Stimulated activated CD4-positive, alpha-beta T cell treated with anti-CD3 and anti-CD28 coated beads, Interleukin-2, amount 100 ng/mL, for 24 hours (primary cell): ENCODE measurements at regions not wholly inside any gene's neighbourhood (a gene's known extent, or its start where the extent isn't known, plus 50 kb on each side); places are given as distances from the start of the nearest gene placed in this dataset.
"Not testable (repeated sequence)": the region's sequence is repeated elsewhere in the genome, so short reads cannot be mapped to it uniquely, and the experiment has no call there.

Experiments
- DNase-seq, 2 donors: peaks; one replicate each; pipeline ENCODE4 v3.0.0-alpha.2; 2020

GRCh38 chr11:71331631-71332030 lies 79.3 kb upstream of the SHANK2 start:
- no peak for DNase-seq

GRCh38 chr11:71330996-71331395 lies 78.6 kb upstream of the SHANK2 start:
- no peak for DNase-seq

GRCh38 chr11:71330349-71330748 lies 78.0 kb upstream of the SHANK2 start:
- DNase-seq, result no peak

GRCh38 chr11:71329786-71330185 lies 77.4 kb upstream of the SHANK2 start:
- no peak for DNase-seq

GRCh38 chr11:71329165-71329510 lies 76.8 kb upstream of the SHANK2 start:
- DNase-seq, result no peak

- no peak for DNase-seq
Measured at GRCh38 chr11:71327156-71328085, 75.0 kb upstream of the SHANK2 start.

GRCh38 chr11:71326328-71326940 lies 74.1 kb upstream of the SHANK2 start:
- DNase-seq, result no peak

- no peak for DNase-seq
Measured at GRCh38 chr11:71325418-71326327, 73.3 kb upstream of the SHANK2 start.

- DNase-seq, result no peak
Measured at GRCh38 chr11:71324788-71325417, 72.5 kb upstream of the SHANK2 start.

- no peak for DNase-seq
Measured at GRCh38 chr11:71323876-71324526, 71.6 kb upstream of the SHANK2 start.

- no peak for DNase-seq
Measured at GRCh38 chr11:71322861-71323582, 70.6 kb upstream of the SHANK2 start.

GRCh38 chr11:71322192-71322735 lies 69.9 kb upstream of the SHANK2 start:
- no peak for DNase-seq

GRCh38 chr11:71321433-71322191 lies 69.2 kb upstream of the SHANK2 start:
- DNase-seq, result no peak

- DNase-seq, result no peak
Measured at GRCh38 chr11:71316701-71317100, 64.3 kb upstream of the SHANK2 start.

- DNase-seq, result not testable (repeated sequence)
Measured at GRCh38 chr11:71312616-71313015, 60.2 kb upstream of the SHANK2 start.

- peak in 1 of 2 donors; percentile 11 for DNase-seq
Measured at GRCh38 chr11:71311928-71312510, 59.6 kb upstream of the SHANK2 start.

GRCh38 chr11:71311176-71311925 lies 59.0 kb upstream of the SHANK2 start:
- peak in 1 of 2 donors; percentile 6 for DNase-seq

- DNase-seq, result no peak
Measured at GRCh38 chr11:71310184-71310583, 57.8 kb upstream of the SHANK2 start.

GRCh38 chr11:71309611-71310010 lies 57.2 kb upstream of the SHANK2 start:
- DNase-seq, result peak in 1 of 2 donors; percentile 8
